ENCODE measurements at regions not wholly inside any gene's neighbourhood (a gene's known extent, or its start where the extent isn't known, plus 50 kb on each side); places are given as distances from the start of the nearest gene placed in this dataset.
"Not testable (repeated sequence)": the region's sequence is repeated elsewhere in the genome, so short reads cannot be mapped to it uniquely, and the experiment has no call there.

DNA sequence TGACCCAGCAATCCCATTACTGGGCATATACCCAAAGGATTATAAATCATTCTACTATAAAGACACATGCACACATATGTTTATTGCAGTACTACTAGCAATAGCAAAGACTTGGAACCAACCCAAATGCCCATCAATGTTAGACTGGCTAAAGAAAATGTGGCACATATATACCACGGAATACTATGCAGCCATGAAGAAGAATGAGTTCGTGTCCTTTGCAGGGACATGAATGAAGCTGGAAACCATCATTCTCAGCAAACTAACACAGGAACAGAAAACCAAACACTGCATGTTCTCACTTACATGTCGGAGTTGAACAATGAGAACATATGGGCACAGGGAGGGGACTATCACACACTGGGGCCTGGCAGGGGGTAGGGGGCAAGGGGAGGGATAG, 183.0 kb downstream of the HACE1 start:
- H3K4me3 ChIP-seq (ENCODE audit: low read depth, low read length); DNase-seq (ENCODE audit: low read depth): not testable (repeated sequence)

DNA sequence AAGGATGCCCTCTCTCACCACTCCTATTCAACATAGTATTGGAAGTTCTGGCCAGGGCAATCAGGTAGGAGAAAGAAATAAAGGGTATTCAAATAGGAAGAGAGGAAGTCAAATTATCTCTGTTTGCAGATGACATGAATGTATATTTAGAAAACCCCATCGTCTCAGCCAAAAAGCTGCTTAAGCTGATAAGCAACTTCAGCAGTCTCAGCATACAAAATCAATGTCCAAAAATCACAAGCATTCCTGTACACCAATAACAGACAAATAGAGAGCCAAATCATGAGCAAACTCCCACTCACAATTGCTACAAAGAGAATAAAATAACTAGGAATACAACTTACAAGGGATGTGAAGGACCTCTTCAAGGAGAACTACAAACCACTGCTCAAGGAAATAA, 184.6 kb downstream of the HACE1 start:
- DNase-seq (ENCODE audit: low read depth); H3K4me3 ChIP-seq (ENCODE audit: low read depth, low read length): not testable (repeated sequence)

DNA sequence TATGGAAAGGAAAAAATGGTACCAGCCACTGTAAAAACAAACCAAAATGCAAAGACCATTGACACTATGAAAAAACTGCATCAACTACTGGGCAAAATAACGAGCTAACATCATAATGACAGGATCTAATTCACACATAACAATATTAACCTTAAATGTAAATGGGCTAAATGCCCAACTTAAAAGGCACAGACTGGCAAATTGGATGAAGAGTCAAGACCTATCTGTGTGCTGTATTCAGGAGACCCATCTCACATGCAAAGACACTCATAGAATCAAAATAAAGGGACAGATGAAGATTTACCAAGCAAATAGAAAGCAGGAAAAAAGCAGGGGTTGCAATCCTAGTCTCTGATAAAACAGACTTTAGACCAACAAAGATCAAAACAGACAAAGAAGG, 186.6 kb downstream of the HACE1 start:
- not testable (repeated sequence) for DNase-seq (ENCODE audit: low read depth); H3K4me3 ChIP-seq (ENCODE audit: low read depth, low read length)

GRCh38 chr6:104671591-104671891, 188.2 kb downstream of the HACE1 start:
- not testable (repeated sequence) for DNase-seq (ENCODE audit: low read depth); H3K4me3 ChIP-seq (ENCODE audit: low read depth, low read length)

GRCh38 chr6:104670834-104671590, 188.7 kb downstream of the HACE1 start:
- H3K4me3 ChIP-seq (ENCODE audit: low read depth, low read length); DNase-seq (ENCODE audit: low read depth): not testable (repeated sequence)

DNA sequence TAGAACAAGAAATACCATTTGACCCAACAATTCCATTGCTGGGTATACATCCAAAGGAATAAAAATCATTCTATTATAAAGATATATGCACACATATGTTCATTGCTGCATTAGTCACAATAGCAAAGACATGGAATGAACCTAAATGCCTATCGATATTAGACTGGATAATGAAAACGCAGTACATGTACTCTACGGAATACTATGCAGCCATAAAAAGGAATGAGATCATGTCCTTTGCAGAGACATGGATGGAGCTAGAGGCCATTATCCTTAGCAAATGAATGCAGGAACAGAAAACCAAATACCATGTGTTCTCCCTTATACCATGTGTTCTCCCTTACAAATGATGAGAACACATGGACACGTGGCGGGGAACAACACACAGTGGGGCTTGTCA, 190.2 kb downstream of the HACE1 start:
- no peak overlapping the region for H3K4me3 ChIP-seq (ENCODE audit: low read depth, low read length)
- DNase-seq (ENCODE audit: low read depth), result no peak
- TF ChIP-seq, protein P1, sequence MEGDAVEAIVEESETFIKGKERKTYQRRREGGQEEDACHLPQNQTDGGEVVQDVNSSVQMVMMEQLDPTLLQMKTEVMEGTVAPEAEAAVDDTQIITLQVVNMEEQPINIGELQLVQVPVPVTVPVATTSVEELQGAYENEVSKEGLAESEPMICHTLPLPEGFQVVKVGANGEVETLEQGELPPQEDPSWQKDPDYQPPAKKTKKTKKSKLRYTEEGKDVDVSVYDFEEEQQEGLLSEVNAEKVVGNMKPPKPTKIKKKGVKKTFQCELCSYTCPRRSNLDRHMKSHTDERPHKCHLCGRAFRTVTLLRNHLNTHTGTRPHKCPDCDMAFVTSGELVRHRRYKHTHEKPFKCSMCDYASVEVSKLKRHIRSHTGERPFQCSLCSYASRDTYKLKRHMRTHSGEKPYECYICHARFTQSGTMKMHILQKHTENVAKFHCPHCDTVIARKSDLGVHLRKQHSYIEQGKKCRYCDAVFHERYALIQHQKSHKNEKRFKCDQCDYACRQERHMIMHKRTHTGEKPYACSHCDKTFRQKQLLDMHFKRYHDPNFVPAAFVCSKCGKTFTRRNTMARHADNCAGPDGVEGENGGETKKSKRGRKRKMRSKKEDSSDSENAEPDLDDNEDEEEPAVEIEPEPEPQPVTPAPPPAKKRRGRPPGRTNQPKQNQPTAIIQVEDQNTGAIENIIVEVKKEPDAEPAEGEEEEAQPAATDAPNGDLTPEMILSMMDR (IDR thresholded peaks at IDR 0.05; ENCODE audit: insufficient read depth, low read depth, low read length, missing control alignments), result no peak

- no peak overlapping the region for H3K4me3 ChIP-seq (ENCODE audit: low read depth, low read length)
- TF ChIP-seq, protein P1 (IDR thresholded peaks at IDR 0.05; ENCODE audit: insufficient read depth, low read depth, low read length, missing control alignments), result no peak
- DNase-seq (ENCODE audit: low read depth), result no peak
Measured at GRCh38 chr6:104656235-104656634, 203.5 kb downstream of the HACE1 start.

DNA sequence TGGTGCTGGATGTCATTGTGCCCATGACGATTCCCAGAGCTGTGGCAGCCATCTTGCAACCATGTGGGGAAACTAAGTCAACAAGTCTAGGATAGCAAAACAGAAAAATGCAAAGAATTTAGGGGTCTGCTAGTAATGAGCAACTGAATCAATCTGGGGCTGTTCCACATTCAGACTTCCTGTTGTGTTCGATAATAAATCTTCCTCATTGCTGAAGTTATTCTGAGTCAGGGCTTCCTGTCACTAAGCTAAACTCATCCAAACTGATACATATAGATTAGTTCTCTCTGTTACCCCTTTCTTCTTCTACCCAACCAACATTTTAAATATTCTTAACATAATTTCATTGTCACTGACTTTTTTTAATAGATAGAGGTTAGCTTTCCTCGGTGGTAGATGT, 205.9 kb downstream of the HACE1 start:
- DNase-seq (ENCODE audit: low read depth), result no peak
- H3K4me3 ChIP-seq (ENCODE audit: low read depth, low read length), result no peak overlapping the region
- TF ChIP-seq, protein P1 (IDR thresholded peaks at IDR 0.05; ENCODE audit: insufficient read depth, low read depth, low read length, missing control alignments), result no peak

DNA sequence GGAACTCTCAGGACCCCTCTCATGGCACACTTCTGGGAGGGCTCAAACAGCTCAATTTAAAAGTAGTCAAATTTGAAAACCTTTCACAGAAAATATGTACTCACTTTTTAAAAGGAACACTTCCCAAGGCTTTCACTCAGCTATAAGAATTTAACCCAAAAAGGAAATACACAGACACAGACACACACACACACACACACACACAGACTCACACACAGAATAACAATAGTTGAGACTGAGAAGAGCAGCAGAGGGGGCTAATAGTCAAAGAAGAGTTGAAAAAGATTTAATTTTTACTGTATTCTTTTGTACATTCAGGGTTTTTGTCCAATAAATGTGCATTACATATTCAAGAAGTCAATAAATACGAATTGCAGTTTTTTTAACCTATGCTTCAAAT, 211.4 kb downstream of the HACE1 start:
- DNase-seq (ENCODE audit: low read depth), result no peak
- no peak overlapping the region for H3K4me3 ChIP-seq (ENCODE audit: low read depth, low read length)
- TF ChIP-seq, protein P1 (IDR thresholded peaks at IDR 0.05; ENCODE audit: insufficient read depth, low read depth, low read length, missing control alignments), result no peak

DNA sequence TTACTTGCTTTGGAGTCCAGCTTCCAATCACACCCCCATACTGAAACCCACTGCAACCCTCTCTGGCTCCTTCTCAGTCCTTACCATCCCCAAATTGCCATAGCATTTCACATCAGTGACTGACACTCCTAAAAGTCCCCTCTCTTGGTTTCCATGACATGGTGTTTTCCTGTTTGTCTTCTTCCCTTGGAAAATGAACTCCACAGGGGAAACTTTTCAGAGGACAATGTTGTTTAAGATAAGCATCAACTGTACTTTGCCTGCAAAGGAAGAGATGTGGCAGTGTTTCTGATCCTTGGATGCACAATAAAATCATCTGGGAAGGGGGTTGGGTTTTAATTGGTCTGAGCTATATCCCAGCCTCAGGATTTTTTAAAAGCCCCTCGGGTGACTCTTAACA, 214.9 kb downstream of the HACE1 start:
- no peak for DNase-seq (ENCODE audit: low read depth)
- TF ChIP-seq, protein P1 (IDR thresholded peaks at IDR 0.05; ENCODE audit: insufficient read depth, low read depth, low read length, missing control alignments), result no peak
- no peak overlapping the region for H3K4me3 ChIP-seq (ENCODE audit: low read depth, low read length)
